Ramos (cell line): ENCODE measurements at regions not wholly inside any gene's neighbourhood (a gene's known extent, or its start where the extent isn't known, plus 50 kb on each side); places are given as distances from the start of the nearest gene placed in this dataset.
"Not testable (repeated sequence)": the region's sequence is repeated elsewhere in the genome, so short reads cannot be mapped to it uniquely, and the experiment has no call there.

Experiments
- in situ Hi-C: fragments of 300-500 bp; cut with MboI; formaldehyde crosslinking; loops from one replicate; pipeline ENCODE4 v1.14.3; 2022; ENCODE audit warnings: low sequenced_read_pairs; ENCODE audit not compliant: unreplicated experiment

- in situ Hi-C loops: no loop called here
Observed at GRCh38 chr7:17396692-17397091, 98.2 kb downstream of the AHR start.

- in situ Hi-C loops: no loop called here
Observed at GRCh38 chr7:17401791-17402627, 103.6 kb downstream of the AHR start.

- in situ Hi-C loops: no loop called here
Observed at GRCh38 chr7:17402628-17403278, 104.3 kb downstream of the AHR start.

- in situ Hi-C loops: no loop called here
Observed at GRCh38 chr7:17404006-17404405, 105.6 kb downstream of the AHR start.

GRCh38 chr7:17405786-17406185 is 107.3 kb downstream of the AHR start:
- in situ Hi-C loops: no loop called here

GRCh38 chr7:17406738-17407137 is 108.3 kb downstream of the AHR start:
- in situ Hi-C loops: no loop called here

GRCh38 chr7:17407229-17407628 is 108.8 kb downstream of the AHR start:
- in situ Hi-C loops: no loop called here

- in situ Hi-C loops: no loop called here
Observed at GRCh38 chr7:17408245-17408903, 109.9 kb downstream of the AHR start.

- in situ Hi-C loops: no loop called here
Observed at GRCh38 chr7:17408904-17409290, 110.4 kb downstream of the AHR start.

- in situ Hi-C loops: no loop called here
Observed at GRCh38 chr7:17411922-17412321, 113.5 kb downstream of the AHR start.

- in situ Hi-C loops: no loop called here
Observed at GRCh38 chr7:17412883-17413282, 114.4 kb downstream of the AHR start.

GRCh38 chr7:17415955-17416354 is 117.5 kb downstream of the AHR start:
- in situ Hi-C loops: no loop called here

GRCh38 chr7:17420308-17421015 is 122.0 kb downstream of the AHR start:
- in situ Hi-C loops: not testable (repeated sequence)

GRCh38 chr7:17421941-17422340 is 123.5 kb downstream of the AHR start:
- in situ Hi-C loops: no loop called here

GRCh38 chr7:17422966-17423365 is 124.5 kb downstream of the AHR start:
- in situ Hi-C loops: no loop called here

GRCh38 chr7:17427924-17428323 is 129.5 kb downstream of the AHR start:
- in situ Hi-C loops: no loop called here

- in situ Hi-C loops: no loop called here
Observed at GRCh38 chr7:17429579-17429978, 131.1 kb downstream of the AHR start.

GRCh38 chr7:17432793-17433192 is 134.3 kb downstream of the AHR start:
- in situ Hi-C loops: no loop called here

- in situ Hi-C loops: no loop called here
Observed at GRCh38 chr7:17434191-17434590, 135.7 kb downstream of the AHR start.

GRCh38 chr7:17434841-17435692 is 136.6 kb downstream of the AHR start:
- in situ Hi-C loops: no loop called here
